ENCODE measurements at regions not wholly inside any gene's neighbourhood (a gene's known extent, or its start where the extent isn't known, plus 50 kb on each side); places are given as distances from the start of the nearest gene placed in this dataset.

GRCh38 chr3:95883801-95884200 lies 930.6 kb upstream of the EPHA6 start:
- in situ Hi-C loops (cut with MboI; ENCODE audit: low sequenced_read_pairs, unreplicated experiment), result no loop called here
- DNase-seq (ENCODE audit: low spot score), result no peak
- no peak for TF ChIP-seq CTCF (IDR thresholded peaks at IDR 0.05; ENCODE audit: borderline replicate concordance, control extremely low read depth, extremely low read depth, insufficient read depth, missing control alignments)

GRCh38 chr3:95886616-95887015 lies 927.8 kb upstream of the EPHA6 start:
- in situ Hi-C loops (cut with MboI; ENCODE audit: low sequenced_read_pairs, unreplicated experiment), result no loop called here
- TF ChIP-seq CTCF (IDR thresholded peaks at IDR 0.05; ENCODE audit: borderline replicate concordance, control extremely low read depth, extremely low read depth, insufficient read depth, missing control alignments), result no peak
- DNase-seq (ENCODE audit: low spot score), result no peak

GRCh38 chr3:95887114-95887513 lies 927.3 kb upstream of the EPHA6 start:
- DNase-seq (ENCODE audit: low spot score), result no peak
- in situ Hi-C loops (cut with MboI; ENCODE audit: low sequenced_read_pairs, unreplicated experiment), result no loop called here
- TF ChIP-seq CTCF (IDR thresholded peaks at IDR 0.05; ENCODE audit: borderline replicate concordance, control extremely low read depth, extremely low read depth, insufficient read depth, missing control alignments), result no peak

GRCh38 chr3:95894820-95895219 lies 919.6 kb upstream of the EPHA6 start:
- no peak for TF ChIP-seq CTCF (IDR thresholded peaks at IDR 0.05; ENCODE audit: borderline replicate concordance, control extremely low read depth, extremely low read depth, insufficient read depth, missing control alignments)
- in situ Hi-C loops (cut with MboI; ENCODE audit: low sequenced_read_pairs, unreplicated experiment), result no loop called here
- DNase-seq (ENCODE audit: low spot score), result no peak

- in situ Hi-C loops (cut with MboI; ENCODE audit: low sequenced_read_pairs, unreplicated experiment), result no loop called here
- TF ChIP-seq CTCF (IDR thresholded peaks at IDR 0.05; ENCODE audit: borderline replicate concordance, control extremely low read depth, extremely low read depth, insufficient read depth, missing control alignments), result no peak
- DNase-seq (ENCODE audit: low spot score), result no peak
These were observed 914.9 kb upstream of the EPHA6 start for GRCh38 chr3:95899494-95899893.

GRCh38 chr3:95899911-95900310 lies 914.5 kb upstream of the EPHA6 start:
- in situ Hi-C loops (cut with MboI; ENCODE audit: low sequenced_read_pairs, unreplicated experiment), result no loop called here
- TF ChIP-seq CTCF (IDR thresholded peaks at IDR 0.05; ENCODE audit: borderline replicate concordance, control extremely low read depth, extremely low read depth, insufficient read depth, missing control alignments), result no peak
- DNase-seq (ENCODE audit: low spot score), result no peak

- in situ Hi-C loops (cut with MboI; ENCODE audit: low sequenced_read_pairs, unreplicated experiment), result no loop called here
- TF ChIP-seq CTCF (IDR thresholded peaks at IDR 0.05; ENCODE audit: borderline replicate concordance, control extremely low read depth, extremely low read depth, insufficient read depth, missing control alignments), result no peak
- no peak for DNase-seq (ENCODE audit: low spot score)
These were observed 912.4 kb upstream of the EPHA6 start for GRCh38 chr3:95901948-95902347.
